AG04450 (cell line): ENCODE measurements at regions not wholly inside any gene's neighbourhood (a gene's known extent, or its start where the extent isn't known, plus 50 kb on each side); places are given as distances from the start of the nearest gene placed in this dataset.

ENCODE experiments used
- CTCF ChIA-PET: fragments of 300-600, 350-600 bp; formaldehyde crosslinking; extraction: SDS; loops from one replicate; lab custom pipeline; 2022; ENCODE audit warnings: antibody characterized with exemption, inconsistent platforms; lab: Charles Lee
- POLR2A ChIA-PET: fragments of 350-600 bp; formaldehyde crosslinking; extraction: SDS; loops from one replicate; lab custom pipeline; 2021; ENCODE audit warnings: antibody characterized with exemption, inconsistent platforms; lab: Yijun Ruan, JAX
- DNase-seq: peaks from one replicate; pipeline ENCODE4 v3.0.0-alpha.2; 2011; ENCODE audit warnings: low read depth, low spot score
- H3K27ac ChIP-seq: one replicate; pipeline ENCODE4 v1.5.1; 2012; ENCODE audit warnings: low read depth, low read length, control low read depth
- H3K27me3 ChIP-seq: one replicate; pipeline ENCODE4 v1.6.0; 2012; ENCODE audit warnings: low read length; ENCODE audit not compliant: control insufficient read depth, insufficient read depth
- H3K4me3 ChIP-seq: 2 replicates; pipeline ENCODE4 v1.5.1; 2011; ENCODE audit warnings: mild to moderate bottlenecking, low read depth, low read length, control low read depth
- H3K9me3 ChIP-seq: 2 replicates; pipeline ENCODE4 v1.5.1; 2012; ENCODE audit warnings: low read length; ENCODE audit not compliant: control insufficient read depth, insufficient read depth
- TF ChIP-seq, protein P1 (sequence below): IDR thresholded peaks from 2 replicates; pipeline ENCODE4 v1.5.1; 2011; ENCODE audit warnings: low read depth, low read length, control low read depth, inconsistent platforms

DNA sequence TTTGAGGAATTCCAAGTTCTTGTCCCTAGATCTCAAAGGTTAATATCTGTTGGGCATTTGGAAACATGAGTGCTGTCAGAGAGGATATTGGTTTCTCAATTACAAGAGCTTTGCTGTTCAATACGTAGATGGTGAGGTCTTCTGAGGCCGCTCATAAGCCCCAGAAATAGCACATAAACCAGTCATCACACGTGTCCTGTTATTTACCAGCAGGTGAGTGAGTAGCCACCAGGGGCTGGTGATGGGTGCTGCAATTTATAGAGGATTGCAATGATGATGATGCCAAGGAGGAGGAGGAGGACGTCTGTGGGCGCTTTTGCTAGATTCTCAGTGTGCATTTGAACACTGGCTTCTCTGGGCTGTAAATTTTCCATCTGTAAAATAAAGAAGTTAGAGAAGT, 89.0 kb downstream of the SALL1 start:
- H3K4me3 ChIP-seq: no peak overlapping the region
- TF ChIP-seq, protein P1, sequence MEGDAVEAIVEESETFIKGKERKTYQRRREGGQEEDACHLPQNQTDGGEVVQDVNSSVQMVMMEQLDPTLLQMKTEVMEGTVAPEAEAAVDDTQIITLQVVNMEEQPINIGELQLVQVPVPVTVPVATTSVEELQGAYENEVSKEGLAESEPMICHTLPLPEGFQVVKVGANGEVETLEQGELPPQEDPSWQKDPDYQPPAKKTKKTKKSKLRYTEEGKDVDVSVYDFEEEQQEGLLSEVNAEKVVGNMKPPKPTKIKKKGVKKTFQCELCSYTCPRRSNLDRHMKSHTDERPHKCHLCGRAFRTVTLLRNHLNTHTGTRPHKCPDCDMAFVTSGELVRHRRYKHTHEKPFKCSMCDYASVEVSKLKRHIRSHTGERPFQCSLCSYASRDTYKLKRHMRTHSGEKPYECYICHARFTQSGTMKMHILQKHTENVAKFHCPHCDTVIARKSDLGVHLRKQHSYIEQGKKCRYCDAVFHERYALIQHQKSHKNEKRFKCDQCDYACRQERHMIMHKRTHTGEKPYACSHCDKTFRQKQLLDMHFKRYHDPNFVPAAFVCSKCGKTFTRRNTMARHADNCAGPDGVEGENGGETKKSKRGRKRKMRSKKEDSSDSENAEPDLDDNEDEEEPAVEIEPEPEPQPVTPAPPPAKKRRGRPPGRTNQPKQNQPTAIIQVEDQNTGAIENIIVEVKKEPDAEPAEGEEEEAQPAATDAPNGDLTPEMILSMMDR: no peak
- no peak overlapping the region for H3K27ac ChIP-seq
- no peaks in the 10 kb centered on the region for H3K27me3 ChIP-seq
- H3K9me3 ChIP-seq: no peaks in the 10 kb centered on the region
- POLR2A ChIA-PET: no interaction called here
- CTCF ChIA-PET: no interaction called here
- no peak for DNase-seq

- POLR2A ChIA-PET: no interaction called here
- no peak overlapping the region for H3K4me3 ChIP-seq
- CTCF ChIA-PET: no interaction called here
- no peaks in the 10 kb centered on the region for H3K9me3 ChIP-seq
- TF ChIP-seq, protein P1: no peak
- DNase-seq: no peak
- H3K27me3 ChIP-seq: no peaks in the 10 kb centered on the region
- H3K27ac ChIP-seq: no peak overlapping the region
Measured at GRCh38 chr16:51061328-51061727, 89.7 kb downstream of the SALL1 start.

- TF ChIP-seq, protein P1: no peak
- Histone ChIP-seq H3K4me3 (no peak overlapping the region), H3K27ac (no peak overlapping the region), H3K27me3 (no peaks in the 10 kb centered on the region), H3K9me3 (no peaks in the 10 kb centered on the region)
- DNase-seq: no peak
- ChIA-PET POLR2A (no interaction called here), CTCF (no interaction called here)
Measured at GRCh38 chr16:51057969-51058337, 93.1 kb downstream of the SALL1 start.

- CTCF ChIA-PET: no interaction called here
- H3K4me3 ChIP-seq: no peak overlapping the region
- POLR2A ChIA-PET: no interaction called here
Measured at GRCh38 chr16:51057102-51057793, 93.8 kb downstream of the SALL1 start.

GRCh38 chr16:51056331-51056730, 94.7 kb downstream of the SALL1 start:
- no peak for DNase-seq

More at GRCh38 chr16:51057102-51057793, 93.8 kb downstream of the SALL1 start:
- Histone ChIP-seq H3K27me3 (no peaks in the 10 kb centered on the region), H3K27ac (no peak overlapping the region), H3K9me3 (no peaks in the 10 kb centered on the region)
- TF ChIP-seq, protein P1: no peak
- DNase-seq: no peak

More at GRCh38 chr16:51056331-51056730, 94.7 kb downstream of the SALL1 start:
- Histone ChIP-seq H3K9me3 (no peaks in the 10 kb centered on the region), H3K27ac (no peak overlapping the region), H3K4me3 (no peak overlapping the region), H3K27me3 (no peaks in the 10 kb centered on the region)
- TF ChIP-seq, protein P1: no peak
- POLR2A ChIA-PET: no interaction called here
- CTCF ChIA-PET: no interaction called here
